CD14-positive monocyte (primary cell): ENCODE measurements at regions not wholly inside any gene's neighbourhood (a gene's known extent, or its start where the extent isn't known, plus 50 kb on each side); places are given as distances from the start of the nearest gene placed in this dataset.

Source experiments
- DNase-seq, 3 donors: peaks; one replicate each; pipeline ENCODE4 v3.0.0-alpha.2; 2011 to 2022
- H2AFZ ChIP-seq: 2 replicates; pipeline ENCODE4 v1.6.0; 2012; ENCODE audit warnings: mild to moderate bottlenecking, low read depth, low read length, inconsistent platforms; ENCODE audit not compliant: insufficient read depth, poor library complexity, severe bottlenecking
- H3K27ac ChIP-seq, 2 donors: 1 replicate in 1 of 2; 2 replicates in 1 of 2; pipeline ENCODE4 v1.5.1; 2012 to 2013; ENCODE audit warnings: low read length in 2 of 2, control low read depth in 1 of 2, inconsistent platforms in 1 of 2, low read depth in 1 of 2, mild to moderate bottlenecking in 1 of 2
- H3K27me3 ChIP-seq, 2 donors: one replicate each; pipeline versions ENCODE4 v1.6.0 to v1.6.1; 2011 to 2013; ENCODE audit warnings: low read length in 2 of 2; ENCODE audit not compliant: control insufficient read depth in 2 of 2, insufficient read depth in 2 of 2
- H3K36me3 ChIP-seq, 2 donors: replicated peaks in 1 of 2; 1 replicate in 1 of 2; 2 replicates in 1 of 2; pipeline versions ENCODE4 v1.5.1 to v1.6.1; 2012 to 2013; ENCODE audit warnings: low read length in 2 of 2, control low read depth in 1 of 2, inconsistent platforms in 1 of 2, mild to moderate bottlenecking in 1 of 2; ENCODE audit not compliant: insufficient read depth in 2 of 2, control insufficient read depth in 1 of 2
- H3K4me1 ChIP-seq, 2 donors: 1 replicate in 1 of 2; 2 replicates in 1 of 2; pipeline versions ENCODE4 v1.5.1 to v1.6.1; 2012 to 2013; ENCODE audit warnings: low read length in 2 of 2, control low read depth in 1 of 2, inconsistent platforms in 1 of 2, mild to moderate bottlenecking in 1 of 2, moderate library complexity in 1 of 2; ENCODE audit not compliant: insufficient read depth in 2 of 2, control insufficient read depth in 1 of 2
- H3K4me2 ChIP-seq: replicated peaks from 2 replicates; pipeline ENCODE3; 2012; ENCODE audit warnings: low read length, moderate library complexity, mild to moderate bottlenecking; ENCODE audit not compliant: poor library complexity, severe bottlenecking; ENCODE audit errors: extremely low read depth
- H3K4me3 ChIP-seq, 3 experiments: fragments of 200-600 bp in 1 of 3; sonication (generic) in 1 of 3; replicated peaks in 1 of 3; 1 replicate in 2 of 3; 2 replicates in 1 of 3; pipeline ENCODE4 v1.5.1; 2011 to 2013; ENCODE audit warnings: low read length in 3 of 3, mild to moderate bottlenecking in 3 of 3, control low read depth in 2 of 3, low read depth in 2 of 3, inconsistent platforms in 1 of 3, moderate library complexity in 1 of 3
- H3K79me2 ChIP-seq: 2 replicates; pipeline ENCODE4 v1.6.0; 2012; ENCODE audit warnings: mild to moderate bottlenecking, control low read depth, inconsistent platforms, low read length, moderate library complexity; ENCODE audit not compliant: insufficient read depth
- H3K9ac ChIP-seq: 2 replicates; pipeline ENCODE4 v1.6.0; 2017; ENCODE audit warnings: low read length, mild to moderate bottlenecking; ENCODE audit not compliant: insufficient read depth, poor library complexity, severe bottlenecking
- H3K9me3 ChIP-seq, 2 donors: replicated peaks in 1 of 2; 1 replicate in 1 of 2; 2 replicates in 1 of 2; pipeline versions ENCODE4 v1.5.1 to v1.6.1; 2012 to 2013; ENCODE audit warnings: low read length in 2 of 2, control low read depth in 1 of 2; ENCODE audit not compliant: control insufficient read depth in 1 of 2, insufficient read depth in 1 of 2
- H4K20me1 ChIP-seq: 2 replicates; pipeline ENCODE4 v1.6.0; 2012; ENCODE audit warnings: mild to moderate bottlenecking, low read length, control low read depth, moderate library complexity; ENCODE audit not compliant: insufficient read depth
- H3K27ac Mint-ChIP-seq, 7 donors: one replicate each; pipeline ENCODE4 v1.8.0; 2020; ENCODE audit warnings: mild to moderate bottlenecking in 7 of 7, mixed read lengths in 7 of 7, moderate library complexity in 6 of 7, inconsistent platforms in 2 of 7
- H3K27me3 Mint-ChIP-seq, 3 donors: one replicate each; pipeline ENCODE4 v1.8.0; 2021 to 2022; ENCODE audit warnings: low read depth in 3 of 3, mild to moderate bottlenecking in 3 of 3, mixed read lengths in 3 of 3, moderate library complexity in 3 of 3, inconsistent platforms in 1 of 3
- H3K36me3 Mint-ChIP-seq, 2 donors: one replicate each; pipeline ENCODE4 v1.8.0; 2020; ENCODE audit warnings: mixed read lengths in 2 of 2, inconsistent platforms in 1 of 2, mild to moderate bottlenecking in 1 of 2
- H3K4me1 Mint-ChIP-seq: one replicate; pipeline ENCODE4 v1.8.0; 2020; ENCODE audit warnings: mild to moderate bottlenecking, mixed read lengths
- H3K4me3 Mint-ChIP-seq, 2 donors: one replicate each; pipeline ENCODE4 v1.8.0; 2020; ENCODE audit warnings: mild to moderate bottlenecking in 2 of 2, mixed read lengths in 2 of 2, moderate library complexity in 1 of 2
- H3K9me3 Mint-ChIP-seq, 7 donors: one replicate each; pipeline ENCODE4 v1.8.0; 2020 to 2022; ENCODE audit warnings: mixed read lengths in 7 of 7, mild to moderate bottlenecking in 6 of 7, moderate library complexity in 6 of 7, inconsistent platforms in 2 of 7
- WGBS: methylation state at CpG from one replicate; pipeline ENCODE4 v1.1.5; 2013; ENCODE audit warnings: missing lambda C conversion rate; ENCODE audit not compliant: insufficient coverage; 5-methylcytosine and 5-hydroxymethylcytosine counted together
- intact Hi-C, 2 donors: fragments of 100-400 bp; cut with micrococcal nuclease; formaldehyde crosslinking; loops; one replicate each; pipeline versions ENCODE4 v1.15.0 to v1.15.1; 2023
- TF ChIP-seq, protein P1 (sequence below): fragments of 200-600 bp; IDR thresholded peaks from one replicate; pipeline ENCODE4 v1.8.0; 2022; ENCODE audit warnings: antibody characterized with exemption, mild to moderate bottlenecking

GRCh38 chr4:103915224-103915869, 195.6 kb upstream of the TACR3 start:
- Histone ChIP-seq H3K79me2 (no peaks in the 10 kb centered on the region), H3K9me3 (no peaks in the 10 kb centered on the region), H3K36me3 (no peaks in the 10 kb centered on the region), H3K4me1 (no peaks in the 10 kb centered on the region), H3K4me2 (no peak overlapping the region), H3K9ac (no peak overlapping the region), H3K27me3 (no peaks in the 10 kb centered on the region), H3K4me3 (no peak overlapping the region), H2AFZ (no peak overlapping the region), H3K27ac (no peak overlapping the region), H4K20me1 (no peaks in the 10 kb centered on the region)
- no peaks in the 10 kb centered on the region for H3K4me1 Mint-ChIP-seq
- peaks cover 0 to 3% (median 1%) of the 10 kb centered on the region in 3 donors for H3K27me3 Mint-ChIP-seq
- WGBS, result no CpG with 5 or more reads among the region's 3 CpGs
- no peak for DNase-seq
- H3K4me3 Mint-ChIP-seq, result no peak overlapping the region
- no peak overlapping the region for H3K27ac Mint-ChIP-seq
- TF ChIP-seq, protein P1, sequence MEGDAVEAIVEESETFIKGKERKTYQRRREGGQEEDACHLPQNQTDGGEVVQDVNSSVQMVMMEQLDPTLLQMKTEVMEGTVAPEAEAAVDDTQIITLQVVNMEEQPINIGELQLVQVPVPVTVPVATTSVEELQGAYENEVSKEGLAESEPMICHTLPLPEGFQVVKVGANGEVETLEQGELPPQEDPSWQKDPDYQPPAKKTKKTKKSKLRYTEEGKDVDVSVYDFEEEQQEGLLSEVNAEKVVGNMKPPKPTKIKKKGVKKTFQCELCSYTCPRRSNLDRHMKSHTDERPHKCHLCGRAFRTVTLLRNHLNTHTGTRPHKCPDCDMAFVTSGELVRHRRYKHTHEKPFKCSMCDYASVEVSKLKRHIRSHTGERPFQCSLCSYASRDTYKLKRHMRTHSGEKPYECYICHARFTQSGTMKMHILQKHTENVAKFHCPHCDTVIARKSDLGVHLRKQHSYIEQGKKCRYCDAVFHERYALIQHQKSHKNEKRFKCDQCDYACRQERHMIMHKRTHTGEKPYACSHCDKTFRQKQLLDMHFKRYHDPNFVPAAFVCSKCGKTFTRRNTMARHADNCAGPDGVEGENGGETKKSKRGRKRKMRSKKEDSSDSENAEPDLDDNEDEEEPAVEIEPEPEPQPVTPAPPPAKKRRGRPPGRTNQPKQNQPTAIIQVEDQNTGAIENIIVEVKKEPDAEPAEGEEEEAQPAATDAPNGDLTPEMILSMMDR, result peak; percentile 27
- intact Hi-C loops, result no loop called here
- no peaks in the 10 kb centered on the region for H3K36me3 Mint-ChIP-seq
- H3K9me3 Mint-ChIP-seq, result no peaks in the 10 kb centered on the region

DNA sequence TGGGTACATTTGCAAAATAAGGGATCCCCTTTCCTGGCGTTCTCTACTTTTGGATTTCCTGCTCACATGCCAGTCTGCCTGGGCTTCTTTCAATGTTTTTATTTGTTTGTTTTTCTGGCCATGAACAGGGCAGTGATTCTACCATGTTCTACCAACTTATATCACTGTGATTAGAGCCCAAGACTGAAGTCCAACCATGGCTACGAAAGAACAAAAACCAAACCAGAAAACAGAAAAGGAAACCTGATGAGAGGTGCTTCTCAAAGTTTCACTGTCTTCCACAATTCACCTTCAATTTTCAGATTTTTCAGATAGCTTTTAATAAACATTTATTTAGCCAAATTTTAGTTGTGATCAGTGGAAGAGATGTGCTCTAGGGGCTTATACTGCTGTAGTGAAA, 187.6 kb upstream of the TACR3 start:
- Mint-ChIP-seq H3K9me3 (peaks cover 0 to 2% (median 0%) of the 10 kb centered on the region in 7 donors), H3K27me3 (peaks cover 0 to 6% (median 4%) of the 10 kb centered on the region in 3 donors), H3K4me1 (no peaks in the 10 kb centered on the region), H3K27ac (no peak overlapping the region), H3K36me3 (no peaks in the 10 kb centered on the region), H3K4me3 (no peak overlapping the region)
- no peak for DNase-seq
- H3K9ac ChIP-seq, result no peak overlapping the region
- TF ChIP-seq, protein P1, result no peak
- no peaks in the 10 kb centered on the region for H3K4me1 ChIP-seq
- H3K27ac ChIP-seq, result no peak overlapping the region
- H4K20me1 ChIP-seq, result no peaks in the 10 kb centered on the region
- H3K27me3 ChIP-seq, result no peaks in the 10 kb centered on the region
- no peaks in the 10 kb centered on the region for H3K9me3 ChIP-seq
- H2AFZ ChIP-seq, result no peak overlapping the region
- no peak overlapping the region for H3K4me2 ChIP-seq
- no peak overlapping the region for H3K4me3 ChIP-seq
- intact Hi-C loops, result no loop called here
- H3K79me2 ChIP-seq, result no peaks in the 10 kb centered on the region
- H3K36me3 ChIP-seq, result no peaks in the 10 kb centered on the region
- no CpG with 5 or more reads among the region's 2 CpGs for WGBS
